ENCODE measurements at regions not wholly inside any gene's neighbourhood (a gene's known extent, or its start where the extent isn't known, plus 50 kb on each side); places are given as distances from the start of the nearest gene placed in this dataset.

GRCh38 chr12:89289720-89290119 is 62.6 kb downstream of the DUSP6 start:
- no peak for DNase-seq

DNA sequence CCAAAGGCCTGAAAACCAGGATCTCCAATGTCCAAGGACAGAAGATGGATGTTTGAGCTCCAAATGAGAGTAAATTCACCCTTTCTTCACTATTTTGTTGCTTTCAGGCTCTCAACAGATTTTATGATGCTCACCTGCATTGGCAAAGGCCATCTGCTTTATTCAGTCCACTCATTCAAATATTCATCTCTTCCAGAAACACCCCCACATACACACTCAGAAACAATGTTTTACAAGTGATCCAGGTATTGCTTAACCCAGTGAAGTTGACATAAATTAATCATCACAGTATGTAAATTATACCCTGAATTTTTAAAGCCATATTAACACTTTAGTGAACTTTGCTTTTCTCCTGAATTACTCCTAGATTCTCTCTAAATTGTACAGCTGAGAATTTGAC is 63.3 kb downstream of the DUSP6 start:
- DNase-seq, result no peak
- Histone ChIP-seq H3K4me3 (no peak overlapping the region), H3K4me1 (no peaks in the 10 kb centered on the region), H3K9me3 (no peaks in the 10 kb centered on the region), H3K27ac (no peak overlapping the region), H3K27me3 (no peaks in the 10 kb centered on the region), H3K36me3 (ENCODE audit: low read depth, missing control alignments) (no peaks in the 10 kb centered on the region)
- TF ChIP-seq, protein P1, sequence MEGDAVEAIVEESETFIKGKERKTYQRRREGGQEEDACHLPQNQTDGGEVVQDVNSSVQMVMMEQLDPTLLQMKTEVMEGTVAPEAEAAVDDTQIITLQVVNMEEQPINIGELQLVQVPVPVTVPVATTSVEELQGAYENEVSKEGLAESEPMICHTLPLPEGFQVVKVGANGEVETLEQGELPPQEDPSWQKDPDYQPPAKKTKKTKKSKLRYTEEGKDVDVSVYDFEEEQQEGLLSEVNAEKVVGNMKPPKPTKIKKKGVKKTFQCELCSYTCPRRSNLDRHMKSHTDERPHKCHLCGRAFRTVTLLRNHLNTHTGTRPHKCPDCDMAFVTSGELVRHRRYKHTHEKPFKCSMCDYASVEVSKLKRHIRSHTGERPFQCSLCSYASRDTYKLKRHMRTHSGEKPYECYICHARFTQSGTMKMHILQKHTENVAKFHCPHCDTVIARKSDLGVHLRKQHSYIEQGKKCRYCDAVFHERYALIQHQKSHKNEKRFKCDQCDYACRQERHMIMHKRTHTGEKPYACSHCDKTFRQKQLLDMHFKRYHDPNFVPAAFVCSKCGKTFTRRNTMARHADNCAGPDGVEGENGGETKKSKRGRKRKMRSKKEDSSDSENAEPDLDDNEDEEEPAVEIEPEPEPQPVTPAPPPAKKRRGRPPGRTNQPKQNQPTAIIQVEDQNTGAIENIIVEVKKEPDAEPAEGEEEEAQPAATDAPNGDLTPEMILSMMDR (IDR thresholded peaks at IDR 0.05), result no peak
- no peak for TF ChIP-seq POLR2A (IDR thresholded peaks at IDR 0.05)
- intact Hi-C loops (cut with DNase I; ENCODE audit: low total_unique reads), result no loop called here

More at GRCh38 chr12:89289720-89290119, 62.6 kb downstream of the DUSP6 start:
- no peaks in the 10 kb centered on the region for H3K9me3 ChIP-seq
- WGBS, 2 donors, result 89 to 98% methylated on average over 1 of the region's 1 CpG
- no peaks in the 10 kb centered on the region for H3K4me1 ChIP-seq
- H3K4me3 ChIP-seq, result no peak overlapping the region
- H3K36me3 ChIP-seq (ENCODE audit: low read depth, missing control alignments), result no peaks in the 10 kb centered on the region
- no peak overlapping the region for H3K27ac ChIP-seq
- no peaks in the 10 kb centered on the region for H3K27me3 ChIP-seq
- intact Hi-C loops (cut with DNase I; ENCODE audit: low total_unique reads), result no loop called here
- no peak for TF ChIP-seq POLR2A (IDR thresholded peaks at IDR 0.05)
- TF ChIP-seq, protein P1 (IDR thresholded peaks at IDR 0.05), result no peak

DNA sequence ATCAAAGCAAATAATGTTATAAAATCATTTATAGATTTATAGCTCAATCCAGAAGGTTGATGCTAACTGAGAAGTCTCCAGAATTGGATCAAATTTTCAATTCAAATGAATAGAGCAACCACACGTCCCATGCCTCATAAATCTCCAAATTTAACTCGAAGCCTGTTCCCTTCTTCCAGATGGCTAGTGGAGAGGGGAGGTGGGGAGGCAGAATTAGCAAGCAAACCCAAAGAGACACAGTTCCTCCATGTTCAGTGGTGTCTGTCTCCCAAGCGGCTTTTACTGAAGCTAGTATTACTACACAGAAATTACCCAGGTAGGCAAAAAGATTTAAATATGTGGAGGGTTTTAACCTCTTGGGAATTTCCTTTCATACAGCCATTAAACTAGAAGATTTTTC is 65.8 kb downstream of the DUSP6 start:
- H3K27ac ChIP-seq, result no peak overlapping the region
- no peaks in the 10 kb centered on the region for H3K9me3 ChIP-seq
- no peaks in the 10 kb centered on the region for H3K36me3 ChIP-seq (ENCODE audit: low read depth, missing control alignments)
- H3K4me1 ChIP-seq, result no peaks in the 10 kb centered on the region
- TF ChIP-seq, protein P1 (IDR thresholded peaks at IDR 0.05), result no peak
- TF ChIP-seq POLR2A (IDR thresholded peaks at IDR 0.05), result no peak
- DNase-seq, result no peak
- intact Hi-C loops (cut with DNase I; ENCODE audit: low total_unique reads), result no loop called here
- WGBS, 2 donors, result 74 to 77% methylated on average over 3 of the region's 3 CpGs
- no peak overlapping the region for H3K4me3 ChIP-seq
- H3K27me3 ChIP-seq, result no peaks in the 10 kb centered on the region

DNA sequence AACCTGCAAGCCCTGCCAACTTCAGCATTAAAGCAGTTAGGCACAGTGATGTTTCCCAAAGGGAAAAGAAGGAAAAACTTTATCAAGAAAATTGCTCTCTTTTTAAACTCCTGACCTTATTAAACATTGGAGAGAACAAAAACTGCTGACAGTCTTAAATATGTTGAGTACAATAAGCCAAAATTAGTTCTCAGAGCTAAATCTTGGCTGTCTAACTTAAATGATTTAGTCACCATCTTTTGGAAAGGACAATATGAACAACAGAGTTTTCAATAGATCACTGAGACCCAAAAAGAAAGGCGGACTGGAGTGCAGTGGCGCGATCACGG is 70.8 kb downstream of the DUSP6 start:
- no peak for TF ChIP-seq POLR2A (IDR thresholded peaks at IDR 0.05)
- TF ChIP-seq, protein P1 (IDR thresholded peaks at IDR 0.05), result no peak
- Histone ChIP-seq H3K27ac (no peak overlapping the region), H3K9me3 (no peaks in the 10 kb centered on the region), H3K4me1 (no peaks in the 10 kb centered on the region), H3K27me3 (no peaks in the 10 kb centered on the region), H3K36me3 (ENCODE audit: low read depth, missing control alignments) (no peaks in the 10 kb centered on the region), H3K4me3 (no peak overlapping the region)
- no peak for DNase-seq
- intact Hi-C loops (cut with DNase I; ENCODE audit: low total_unique reads), result no loop called here
- 87 to 89% methylated on average over 4 of the region's 4 CpGs for WGBS, 2 donors

GRCh38 chr12:89280833-89281538 is 71.3 kb downstream of the DUSP6 start:
- TF ChIP-seq POLR2A (IDR thresholded peaks at IDR 0.05), result no peak
- TF ChIP-seq, protein P1 (IDR thresholded peaks at IDR 0.05), result no peak
- no peaks in the 10 kb centered on the region for H3K36me3 ChIP-seq (ENCODE audit: low read depth, missing control alignments)
- intact Hi-C loops (cut with DNase I; ENCODE audit: low total_unique reads), result no loop called here
- no peak overlapping the region for H3K4me3 ChIP-seq
- no peaks in the 10 kb centered on the region for H3K4me1 ChIP-seq
- H3K27me3 ChIP-seq, result no peaks in the 10 kb centered on the region
- no peaks in the 10 kb centered on the region for H3K9me3 ChIP-seq
- H3K27ac ChIP-seq, result no peak overlapping the region
- DNase-seq, result no peak
- 65 to 70% methylated on average over 5 of the region's 5 CpGs for WGBS, 2 donors
